HG02642 (cell line): ENCODE measurements at regions not wholly inside any gene's neighbourhood (a gene's known extent, or its start where the extent isn't known, plus 50 kb on each side); places are given as distances from the start of the nearest gene placed in this dataset.
A peak's percentile ranks its signal among the peaks of the same experiment; 100 is the strongest.

Source experiments
- ATAC-seq: cut with Tn5 transposase; IDR thresholded peaks from one replicate; pipeline ENCODE4 v1.9.1; 2021; ENCODE audit warnings: mild to moderate bottlenecking; ENCODE audit not compliant: unreplicated experiment, poor library complexity

- ATAC-seq: no peak
These were observed 547.3 kb downstream of the CDK5RAP2 start for GRCh38 chr9:120032639-120033038.

- ATAC-seq: no peak
These were observed 549.1 kb downstream of the CDK5RAP2 start for GRCh38 chr9:120030847-120031246.

GRCh38 chr9:120018550-120018949 lies 561.4 kb downstream of the CDK5RAP2 start:
- ATAC-seq: no peak

GRCh38 chr9:120018037-120018436 lies 561.9 kb downstream of the CDK5RAP2 start:
- ATAC-seq: no peak

- ATAC-seq: no peak
These were observed 563.7 kb downstream of the CDK5RAP2 start for GRCh38 chr9:120016231-120016630.

GRCh38 chr9:120014796-120015195 lies 565.2 kb downstream of the CDK5RAP2 start:
- no peak for ATAC-seq

- no peak for ATAC-seq
These were observed 570.1 kb downstream of the CDK5RAP2 start for GRCh38 chr9:120009856-120010255.

- no peak for ATAC-seq
These were observed 578.4 kb downstream of the CDK5RAP2 start for GRCh38 chr9:120001536-120001935.

GRCh38 chr9:119998614-119999013 lies 581.4 kb downstream of the CDK5RAP2 start:
- no peak for ATAC-seq

- ATAC-seq: no peak
These were observed 588.2 kb downstream of the CDK5RAP2 start for GRCh38 chr9:119991797-119992196.

GRCh38 chr9:119986713-119987112 lies 593.3 kb downstream of the CDK5RAP2 start:
- ATAC-seq: no peak

- no peak for ATAC-seq
These were observed 593.8 kb downstream of the CDK5RAP2 start for GRCh38 chr9:119986205-119986604.

- ATAC-seq: no peak
These were observed 604.8 kb upstream of the BRINP1 start for GRCh38 chr9:119974026-119974425.

- ATAC-seq: peak; percentile 88
These were observed 599.8 kb upstream of the BRINP1 start for GRCh38 chr9:119968836-119969707.

- ATAC-seq: no peak
These were observed 598.8 kb upstream of the BRINP1 start for GRCh38 chr9:119967867-119968535.

- ATAC-seq: no peak
These were observed 594.6 kb upstream of the BRINP1 start for GRCh38 chr9:119963798-119964372.

GRCh38 chr9:119963258-119963797 lies 594.1 kb upstream of the BRINP1 start:
- no peak for ATAC-seq

- no peak for ATAC-seq
These were observed 592.7 kb upstream of the BRINP1 start for GRCh38 chr9:119961774-119962424.

GRCh38 chr9:119959846-119960545 lies 590.8 kb upstream of the BRINP1 start:
- ATAC-seq: no peak

GRCh38 chr9:119956111-119956510 lies 586.9 kb upstream of the BRINP1 start:
- no peak for ATAC-seq
